HEK293 (cell line): ENCODE measurements at regions not wholly inside any gene's neighbourhood (a gene's known extent, or its start where the extent isn't known, plus 50 kb on each side); places are given as distances from the start of the nearest gene placed in this dataset.

ENCODE experiments used
- CTCF ChIA-PET: fragments of 350-600 bp; formaldehyde crosslinking; extraction: SDS; loops from one replicate; lab custom pipeline; 2021; ENCODE audit warnings: antibody characterized with exemption; lab: Yijun Ruan, JAX
- POLR2A ChIA-PET: fragments of 300-600 bp; formaldehyde crosslinking; extraction: SDS; loops from one replicate; lab custom pipeline; 2020; ENCODE audit warnings: antibody characterized with exemption, inconsistent platforms; lab: Yijun Ruan, JAX
- H3K27ac ChIP-seq: fragments of 200-500 bp; sonication (Bioruptor generic); 2 replicates; pipeline ENCODE4 v1.5.1; 2014; ENCODE audit warnings: low read depth, low read length, control low read depth, inconsistent platforms; ENCODE audit errors: extremely low read depth
- H3K36me3 ChIP-seq, 2 experiments: fragments of 200-500 bp in 1 of 2; sonication (Bioruptor generic) in 1 of 2; 1 replicate in 1 of 2; 2 replicates in 1 of 2; pipeline ENCODE4 v1.5.1; 2014 to 2017; ENCODE audit warnings: inconsistent platforms in 2 of 2, low read length in 2 of 2; ENCODE audit not compliant: control insufficient read depth in 2 of 2, insufficient read depth in 1 of 2
- H3K4me1 ChIP-seq: fragments of 200-500 bp; sonication (Bioruptor generic); 2 replicates; pipeline ENCODE4 v1.5.1; 2014; ENCODE audit warnings: mild to moderate bottlenecking, low read length, inconsistent platforms; ENCODE audit not compliant: control insufficient read depth, insufficient read depth
- H3K4me3 ChIP-seq: 2 replicates; pipeline ENCODE4 v1.5.1; 2011; ENCODE audit warnings: low read depth, mild to moderate bottlenecking, control low read depth, low read length, moderate library complexity
- H3K9me3 ChIP-seq: fragments of 200-500 bp; sonication (Bioruptor generic); 2 replicates; pipeline ENCODE4 v1.5.1; 2014; ENCODE audit warnings: low read depth, low read length, inconsistent platforms; ENCODE audit not compliant: control insufficient read depth, insufficient read depth
- GLIS1 ChIP-seq: fragments of 450-650 bp; formaldehyde crosslinking; IDR thresholded peaks from 2 replicates; pipeline ENCODE4 v1.5.1; 2016; ENCODE audit warnings: missing biosample characterization, missing genetic modification characterization
- HOXD13 ChIP-seq: sonication (generic); formaldehyde crosslinking; IDR thresholded peaks from 2 replicates; pipeline ENCODE4 v1.8.0; 2022; ENCODE audit warnings: missing genetic modification reagents, borderline replicate concordance
- KLF7 ChIP-seq: fragments of 450-650 bp; formaldehyde crosslinking; IDR thresholded peaks from 2 replicates; pipeline ENCODE4 v1.5.1; 2016; ENCODE audit warnings: missing biosample characterization, missing genetic modification characterization, borderline replicate concordance
- TCF7L2 ChIP-seq: IDR thresholded peaks from 2 replicates; pipeline ENCODE4 v1.6.1; 2011; ENCODE audit warnings: low read depth, mild to moderate bottlenecking, inconsistent platforms, low read length, moderate library complexity, borderline replicate concordance
- YY1 ChIP-seq: fragments of 450-650 bp; formaldehyde crosslinking; IDR thresholded peaks from 2 replicates; pipeline ENCODE4 v1.5.1; 2018; ENCODE audit warnings: missing biosample characterization, missing genetic modification characterization
- ZNF169 ChIP-seq: fragments of 450-650 bp; formaldehyde crosslinking; IDR thresholded peaks from 2 replicates; pipeline ENCODE4 v1.5.1; 2016; ENCODE audit warnings: missing biosample characterization, missing genetic modification characterization
- ZNF221 ChIP-seq: fragments of 450-650 bp; formaldehyde crosslinking; IDR thresholded peaks from 2 replicates; pipeline ENCODE4 v1.5.1; 2017; ENCODE audit warnings: missing biosample characterization, missing genetic modification characterization, borderline replicate concordance
- ZNF223 ChIP-seq: fragments of 450-650 bp; formaldehyde crosslinking; IDR thresholded peaks from 2 replicates; pipeline ENCODE4 v1.5.1; 2016; ENCODE audit warnings: missing biosample characterization, missing genetic modification characterization
- ZNF23 ChIP-seq: fragments of 450-650 bp; formaldehyde crosslinking; IDR thresholded peaks from 2 replicates; pipeline ENCODE4 v1.5.1; 2016; ENCODE audit warnings: missing biosample characterization, missing genetic modification characterization, borderline replicate concordance
- ZNF302 ChIP-seq: fragments of 450-650 bp; formaldehyde crosslinking; IDR thresholded peaks from 2 replicates; pipeline ENCODE4 v1.5.1; 2016; ENCODE audit warnings: missing biosample characterization, missing genetic modification characterization, low read depth
- ZNF335 ChIP-seq: fragments of 450-650 bp; formaldehyde crosslinking; conservative IDR thresholded peaks from 2 replicates; pipeline ENCODE4 v1.5.1; 2016; ENCODE audit warnings: missing biosample characterization, missing genetic modification characterization
- ZNF530 ChIP-seq: fragments of 450-650 bp; formaldehyde crosslinking; IDR thresholded peaks from 2 replicates; pipeline ENCODE4 v1.5.1; 2016; ENCODE audit warnings: low read depth, missing biosample characterization, missing genetic modification characterization
- ZNF596 ChIP-seq: fragments of 450-650 bp; IDR thresholded peaks from 2 replicates; pipeline ENCODE4 v1.5.0; 2018; ENCODE audit warnings: missing biosample characterization, mild to moderate bottlenecking, missing genetic modification characterization, moderate library complexity
- ZNF658 ChIP-seq: fragments of 450-650 bp; formaldehyde crosslinking; IDR thresholded peaks from 2 replicates; pipeline ENCODE4; 2016; ENCODE audit warnings: missing biosample characterization, missing genetic modification characterization
- ZNF701 ChIP-seq: fragments of 450-650 bp; formaldehyde crosslinking; IDR thresholded peaks from 2 replicates; pipeline ENCODE4 v1.5.1; 2016; ENCODE audit warnings: missing biosample characterization, missing genetic modification characterization
- ZNF707 ChIP-seq: fragments of 450-650 bp; formaldehyde crosslinking; IDR thresholded peaks from 2 replicates; pipeline ENCODE4 v1.5.1; 2016; ENCODE audit warnings: missing biosample characterization, missing genetic modification characterization
- ZNF776 ChIP-seq: fragments of 450-650 bp; formaldehyde crosslinking; IDR thresholded peaks from 2 replicates; pipeline ENCODE4 v1.5.0; 2017; ENCODE audit warnings: missing biosample characterization, missing genetic modification characterization, borderline replicate concordance
- ZNF785 ChIP-seq: fragments of 450-650 bp; formaldehyde crosslinking; IDR thresholded peaks from 2 replicates; pipeline ENCODE4 v1.5.1; 2016; ENCODE audit warnings: missing biosample characterization, missing genetic modification characterization
- ZNF792 ChIP-seq: fragments of 450-650 bp; formaldehyde crosslinking; IDR thresholded peaks from 2 replicates; pipeline ENCODE4 v1.5.1; 2016; ENCODE audit warnings: missing biosample characterization, missing genetic modification characterization
- TF ChIP-seq, protein P1 (sequence below): fragments of 450-650 bp; formaldehyde crosslinking; IDR thresholded peaks from 2 replicates; pipeline ENCODE4 v1.5.1; 2016; ENCODE audit warnings: missing biosample characterization, missing genetic modification characterization, borderline replicate concordance
- TF ChIP-seq, protein P2 (sequence below): fragments of 450-650 bp; formaldehyde crosslinking; IDR thresholded peaks from 2 replicates; pipeline ENCODE4 v1.5.1; 2017; ENCODE audit warnings: missing biosample characterization, mild to moderate bottlenecking, missing genetic modification characterization, moderate library complexity
- TF ChIP-seq, protein P3 (sequence below): sonication (generic); formaldehyde crosslinking; IDR thresholded peaks from 2 replicates; pipeline ENCODE4 v1.8.1; 2022; ENCODE audit warnings: mild to moderate bottlenecking, moderate library complexity, missing genetic modification reagents
- TF ChIP-seq, protein P4 (sequence below): fragments of 450-650 bp; formaldehyde crosslinking; IDR thresholded peaks from 2 replicates; pipeline ENCODE4 v1.5.1; 2016; ENCODE audit warnings: missing biosample characterization, missing genetic modification characterization
- TF ChIP-seq, protein P5 (sequence below): fragments of 450-650 bp; formaldehyde crosslinking; IDR thresholded peaks from 2 replicates; pipeline ENCODE4 v1.5.1; 2016; ENCODE audit warnings: missing biosample characterization, missing genetic modification characterization

DNA sequence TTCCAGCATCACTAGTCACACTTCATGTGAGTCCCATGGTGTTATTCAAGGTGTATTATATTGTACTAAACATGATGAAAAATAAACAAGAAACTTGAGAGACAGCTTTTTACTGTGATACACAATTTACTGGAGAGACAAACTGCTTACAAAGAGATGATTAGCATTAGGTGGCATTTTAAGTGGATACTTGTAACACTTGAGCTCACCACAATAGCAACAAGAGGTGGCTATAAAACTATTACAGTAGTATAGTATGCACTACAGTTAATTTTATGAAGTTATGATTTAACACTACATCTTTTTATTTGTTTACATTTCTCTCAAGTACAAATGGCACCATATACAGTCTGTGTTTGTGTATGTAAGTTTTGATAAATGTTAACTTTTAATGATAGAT is 246.6 kb downstream of the PARM1 start:
- H3K36me3 ChIP-seq = no peaks in the 10 kb centered on the region
- H3K27ac ChIP-seq = no peak overlapping the region
- POLR2A ChIA-PET = no interaction called here
- H3K4me1 ChIP-seq = 0 out of 2 replicates have a peak, but pooled peaks cover 2% of the 10 kb centered on the region
- no peak overlapping the region for H3K4me3 ChIP-seq
- H3K9me3 ChIP-seq = no peaks in the 10 kb centered on the region
- CTCF ChIA-PET = no interaction called here
- no peak for TF ChIP-seq ZNF785 (tag by site-specific recombination)
- no peak for TF ChIP-seq ZNF701
- TF ChIP-seq ZNF223 (tag by site-specific recombination) = no peak
- no peak for TF ChIP-seq YY1 (tag by site-specific recombination)
- 0 out of 2 replicates have a peak, but pooled peaks have one; percentile 42 for TF ChIP-seq TCF7L2
- no peak for TF ChIP-seq ZNF776 (tag by site-specific recombination)
- no peak for TF ChIP-seq ZNF169 (tag by site-specific recombination)
- TF ChIP-seq, protein P1, sequence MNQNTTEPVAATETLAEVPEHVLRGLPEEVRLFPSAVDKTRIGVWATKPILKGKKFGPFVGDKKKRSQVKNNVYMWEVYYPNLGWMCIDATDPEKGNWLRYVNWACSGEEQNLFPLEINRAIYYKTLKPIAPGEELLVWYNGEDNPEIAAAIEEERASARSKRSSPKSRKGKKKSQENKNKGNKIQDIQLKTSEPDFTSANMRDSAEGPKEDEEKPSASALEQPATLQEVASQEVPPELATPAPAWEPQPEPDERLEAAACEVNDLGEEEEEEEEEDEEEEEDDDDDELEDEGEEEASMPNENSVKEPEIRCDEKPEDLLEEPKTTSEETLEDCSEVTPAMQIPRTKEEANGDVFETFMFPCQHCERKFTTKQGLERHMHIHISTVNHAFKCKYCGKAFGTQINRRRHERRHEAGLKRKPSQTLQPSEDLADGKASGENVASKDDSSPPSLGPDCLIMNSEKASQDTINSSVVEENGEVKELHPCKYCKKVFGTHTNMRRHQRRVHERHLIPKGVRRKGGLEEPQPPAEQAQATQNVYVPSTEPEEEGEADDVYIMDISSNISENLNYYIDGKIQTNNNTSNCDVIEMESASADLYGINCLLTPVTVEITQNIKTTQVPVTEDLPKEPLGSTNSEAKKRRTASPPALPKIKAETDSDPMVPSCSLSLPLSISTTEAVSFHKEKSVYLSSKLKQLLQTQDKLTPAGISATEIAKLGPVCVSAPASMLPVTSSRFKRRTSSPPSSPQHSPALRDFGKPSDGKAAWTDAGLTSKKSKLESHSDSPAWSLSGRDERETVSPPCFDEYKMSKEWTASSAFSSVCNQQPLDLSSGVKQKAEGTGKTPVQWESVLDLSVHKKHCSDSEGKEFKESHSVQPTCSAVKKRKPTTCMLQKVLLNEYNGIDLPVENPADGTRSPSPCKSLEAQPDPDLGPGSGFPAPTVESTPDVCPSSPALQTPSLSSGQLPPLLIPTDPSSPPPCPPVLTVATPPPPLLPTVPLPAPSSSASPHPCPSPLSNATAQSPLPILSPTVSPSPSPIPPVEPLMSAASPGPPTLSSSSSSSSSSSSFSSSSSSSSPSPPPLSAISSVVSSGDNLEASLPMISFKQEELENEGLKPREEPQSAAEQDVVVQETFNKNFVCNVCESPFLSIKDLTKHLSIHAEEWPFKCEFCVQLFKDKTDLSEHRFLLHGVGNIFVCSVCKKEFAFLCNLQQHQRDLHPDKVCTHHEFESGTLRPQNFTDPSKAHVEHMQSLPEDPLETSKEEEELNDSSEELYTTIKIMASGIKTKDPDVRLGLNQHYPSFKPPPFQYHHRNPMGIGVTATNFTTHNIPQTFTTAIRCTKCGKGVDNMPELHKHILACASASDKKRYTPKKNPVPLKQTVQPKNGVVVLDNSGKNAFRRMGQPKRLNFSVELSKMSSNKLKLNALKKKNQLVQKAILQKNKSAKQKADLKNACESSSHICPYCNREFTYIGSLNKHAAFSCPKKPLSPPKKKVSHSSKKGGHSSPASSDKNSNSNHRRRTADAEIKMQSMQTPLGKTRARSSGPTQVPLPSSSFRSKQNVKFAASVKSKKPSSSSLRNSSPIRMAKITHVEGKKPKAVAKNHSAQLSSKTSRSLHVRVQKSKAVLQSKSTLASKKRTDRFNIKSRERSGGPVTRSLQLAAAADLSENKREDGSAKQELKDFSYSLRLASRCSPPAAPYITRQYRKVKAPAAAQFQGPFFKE (tag by site-specific recombination) = no peak
- TF ChIP-seq KLF7 (tag by site-specific recombination) = no peak
- no peak for TF ChIP-seq GLIS1 (tag by site-specific recombination)
- no peak for TF ChIP-seq ZNF221 (tag by site-specific recombination)
- TF ChIP-seq ZNF596 (tag by site-specific recombination) = no peak; the same call in 1 of the 2 replicates
- TF ChIP-seq, protein P2, sequence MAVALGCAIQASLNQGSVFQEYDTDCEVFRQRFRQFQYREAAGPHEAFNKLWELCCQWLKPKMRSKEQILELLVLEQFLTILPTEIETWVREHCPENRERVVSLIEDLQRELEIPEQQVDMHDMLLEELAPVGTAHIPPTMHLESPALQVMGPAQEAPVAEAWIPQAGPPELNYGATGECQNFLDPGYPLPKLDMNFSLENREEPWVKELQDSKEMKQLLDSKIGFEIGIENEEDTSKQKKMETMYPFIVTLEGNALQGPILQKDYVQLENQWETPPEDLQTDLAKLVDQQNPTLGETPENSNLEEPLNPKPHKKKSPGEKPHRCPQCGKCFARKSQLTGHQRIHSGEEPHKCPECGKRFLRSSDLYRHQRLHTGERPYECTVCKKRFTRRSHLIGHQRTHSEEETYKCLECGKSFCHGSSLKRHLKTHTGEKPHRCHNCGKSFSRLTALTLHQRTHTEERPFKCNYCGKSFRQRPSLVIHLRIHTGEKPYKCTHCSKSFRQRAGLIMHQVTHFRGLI (tag by site-specific recombination) = no peak
- TF ChIP-seq, protein P3, sequence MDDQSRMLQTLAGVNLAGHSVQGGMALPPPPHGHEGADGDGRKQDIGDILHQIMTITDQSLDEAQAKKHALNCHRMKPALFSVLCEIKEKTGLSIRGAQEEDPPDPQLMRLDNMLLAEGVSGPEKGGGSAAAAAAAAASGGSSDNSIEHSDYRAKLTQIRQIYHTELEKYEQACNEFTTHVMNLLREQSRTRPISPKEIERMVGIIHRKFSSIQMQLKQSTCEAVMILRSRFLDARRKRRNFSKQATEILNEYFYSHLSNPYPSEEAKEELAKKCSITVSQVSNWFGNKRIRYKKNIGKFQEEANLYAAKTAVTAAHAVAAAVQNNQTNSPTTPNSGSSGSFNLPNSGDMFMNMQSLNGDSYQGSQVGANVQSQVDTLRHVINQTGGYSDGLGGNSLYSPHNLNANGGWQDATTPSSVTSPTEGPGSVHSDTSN = no peak
- TF ChIP-seq ZNF23 (tag by site-specific recombination) = no peak
- no peak for TF ChIP-seq HOXD13
- no peak for TF ChIP-seq ZNF658 (tag by site-specific recombination)
- TF ChIP-seq, protein P4, sequence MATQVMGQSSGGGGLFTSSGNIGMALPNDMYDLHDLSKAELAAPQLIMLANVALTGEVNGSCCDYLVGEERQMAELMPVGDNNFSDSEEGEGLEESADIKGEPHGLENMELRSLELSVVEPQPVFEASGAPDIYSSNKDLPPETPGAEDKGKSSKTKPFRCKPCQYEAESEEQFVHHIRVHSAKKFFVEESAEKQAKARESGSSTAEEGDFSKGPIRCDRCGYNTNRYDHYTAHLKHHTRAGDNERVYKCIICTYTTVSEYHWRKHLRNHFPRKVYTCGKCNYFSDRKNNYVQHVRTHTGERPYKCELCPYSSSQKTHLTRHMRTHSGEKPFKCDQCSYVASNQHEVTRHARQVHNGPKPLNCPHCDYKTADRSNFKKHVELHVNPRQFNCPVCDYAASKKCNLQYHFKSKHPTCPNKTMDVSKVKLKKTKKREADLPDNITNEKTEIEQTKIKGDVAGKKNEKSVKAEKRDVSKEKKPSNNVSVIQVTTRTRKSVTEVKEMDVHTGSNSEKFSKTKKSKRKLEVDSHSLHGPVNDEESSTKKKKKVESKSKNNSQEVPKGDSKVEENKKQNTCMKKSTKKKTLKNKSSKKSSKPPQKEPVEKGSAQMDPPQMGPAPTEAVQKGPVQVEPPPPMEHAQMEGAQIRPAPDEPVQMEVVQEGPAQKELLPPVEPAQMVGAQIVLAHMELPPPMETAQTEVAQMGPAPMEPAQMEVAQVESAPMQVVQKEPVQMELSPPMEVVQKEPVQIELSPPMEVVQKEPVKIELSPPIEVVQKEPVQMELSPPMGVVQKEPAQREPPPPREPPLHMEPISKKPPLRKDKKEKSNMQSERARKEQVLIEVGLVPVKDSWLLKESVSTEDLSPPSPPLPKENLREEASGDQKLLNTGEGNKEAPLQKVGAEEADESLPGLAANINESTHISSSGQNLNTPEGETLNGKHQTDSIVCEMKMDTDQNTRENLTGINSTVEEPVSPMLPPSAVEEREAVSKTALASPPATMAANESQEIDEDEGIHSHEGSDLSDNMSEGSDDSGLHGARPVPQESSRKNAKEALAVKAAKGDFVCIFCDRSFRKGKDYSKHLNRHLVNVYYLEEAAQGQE (tag by site-specific recombination) = no peak
- no peak for TF ChIP-seq ZNF302 (tag by site-specific recombination)
- no peak for TF ChIP-seq ZNF335 (tag by site-specific recombination)
- TF ChIP-seq ZNF707 (tag by site-specific recombination) = no peak
- TF ChIP-seq ZNF530 (tag by site-specific recombination) = no peak
- TF ChIP-seq ZNF792 (tag by site-specific recombination) = no peak
- TF ChIP-seq, protein P5, sequence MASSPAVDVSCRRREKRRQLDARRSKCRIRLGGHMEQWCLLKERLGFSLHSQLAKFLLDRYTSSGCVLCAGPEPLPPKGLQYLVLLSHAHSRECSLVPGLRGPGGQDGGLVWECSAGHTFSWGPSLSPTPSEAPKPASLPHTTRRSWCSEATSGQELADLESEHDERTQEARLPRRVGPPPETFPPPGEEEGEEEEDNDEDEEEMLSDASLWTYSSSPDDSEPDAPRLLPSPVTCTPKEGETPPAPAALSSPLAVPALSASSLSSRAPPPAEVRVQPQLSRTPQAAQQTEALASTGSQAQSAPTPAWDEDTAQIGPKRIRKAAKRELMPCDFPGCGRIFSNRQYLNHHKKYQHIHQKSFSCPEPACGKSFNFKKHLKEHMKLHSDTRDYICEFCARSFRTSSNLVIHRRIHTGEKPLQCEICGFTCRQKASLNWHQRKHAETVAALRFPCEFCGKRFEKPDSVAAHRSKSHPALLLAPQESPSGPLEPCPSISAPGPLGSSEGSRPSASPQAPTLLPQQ = no peak
